CD4-positive, alpha-beta memory T cell (primary cell): ENCODE measurements at regions not wholly inside any gene's neighbourhood (a gene's known extent, or its start where the extent isn't known, plus 50 kb on each side); places are given as distances from the start of the nearest gene placed in this dataset.

Experiments
- CTCF ChIA-PET: fragments of 350-600 bp; sonication (Branson Sonifier 250); formaldehyde crosslinking; loops from one replicate; lab custom pipeline; 2021; ENCODE audit warnings: inconsistent platforms; ENCODE audit not compliant: partially characterized antibody; lab: Charles Lee
- POLR2A ChIA-PET: fragments of 350-600 bp; sonication (Branson Sonifier 250); formaldehyde crosslinking; loops from one replicate; lab custom pipeline; 2021; ENCODE audit not compliant: partially characterized antibody; lab: Charles Lee
- DNase-seq, 5 donors: peaks; one replicate each; pipeline versions ENCODE4 v3.0.0 to v3.0.0-alpha.2; 2020 to 2022; ENCODE audit warnings: mixed read lengths in 1 of 5
- H3K27ac ChIP-seq: one replicate; pipeline ENCODE4 v1.7.0; 2013; ENCODE audit warnings: low read depth, low read length
- H3K27me3 ChIP-seq: 2 replicates; pipeline ENCODE4 v1.7.0; 2013; ENCODE audit warnings: mild to moderate bottlenecking, low read length, moderate library complexity; ENCODE audit not compliant: insufficient read depth
- H3K36me3 ChIP-seq: 2 replicates; pipeline ENCODE4 v1.7.0; 2013; ENCODE audit warnings: mild to moderate bottlenecking, low read length, moderate library complexity; ENCODE audit not compliant: insufficient read depth
- H3K4me1 ChIP-seq: 2 replicates; pipeline ENCODE4 v1.7.0; 2013; ENCODE audit warnings: mild to moderate bottlenecking, low read length, moderate library complexity; ENCODE audit not compliant: insufficient read depth
- H3K4me3 ChIP-seq, 2 donors: one replicate each; pipeline ENCODE4 v1.7.0; 2013; ENCODE audit warnings: low read length in 2 of 2, mild to moderate bottlenecking in 1 of 2
- H3K9me3 ChIP-seq, 2 donors: one replicate each; pipeline ENCODE4 v1.7.0; 2013; ENCODE audit warnings: low read length in 2 of 2, control low read depth in 1 of 2; ENCODE audit not compliant: control insufficient read depth in 1 of 2
- H3K27ac Mint-ChIP-seq, 7 donors: one replicate each; pipeline ENCODE4 v1.8.0; 2020 to 2021; ENCODE audit warnings: mixed read lengths in 7 of 7, mild to moderate bottlenecking in 6 of 7, inconsistent platforms in 3 of 7, moderate library complexity in 3 of 7
- H3K27me3 Mint-ChIP-seq, 2 donors: one replicate each; pipeline ENCODE4 v1.8.0; 2020 to 2021; ENCODE audit warnings: mixed read lengths in 2 of 2
- H3K36me3 Mint-ChIP-seq, 2 donors: one replicate each; pipeline ENCODE4 v1.8.0; 2020 to 2021; ENCODE audit warnings: mixed read lengths in 2 of 2, inconsistent platforms in 1 of 2, mild to moderate bottlenecking in 1 of 2
- H3K4me1 Mint-ChIP-seq, 4 donors: one replicate each; pipeline ENCODE4 v1.8.0; 2020 to 2021; ENCODE audit warnings: mixed read lengths in 4 of 4, mild to moderate bottlenecking in 1 of 4
- H3K4me3 Mint-ChIP-seq, 8 donors: one replicate each; pipeline ENCODE4 v1.8.0; 2020 to 2021; ENCODE audit warnings: mixed read lengths in 8 of 8, mild to moderate bottlenecking in 7 of 8, moderate library complexity in 6 of 8, inconsistent platforms in 3 of 8
- H3K9me3 Mint-ChIP-seq, 8 donors: one replicate each; pipeline ENCODE4 v1.8.0; 2020 to 2021; ENCODE audit warnings: mixed read lengths in 8 of 8, mild to moderate bottlenecking in 5 of 8, inconsistent platforms in 3 of 8, moderate library complexity in 1 of 8
- intact Hi-C: fragments of 100-400 bp; cut with micrococcal nuclease; formaldehyde crosslinking; loops from one replicate; pipeline ENCODE4 v1.15.1; 2023

- Histone ChIP-seq H3K9me3 (no peaks in the 10 kb centered on the region), H3K27me3 (no peaks in the 10 kb centered on the region)
- POLR2A ChIA-PET = no interaction called here
Observed at GRCh38 chr4:24743206-24743605, 52.2 kb upstream of the SOD3 start.

GRCh38 chr4:24743927-24744326 is 51.4 kb upstream of the SOD3 start:
- peaks cover 2 to 3% of the 10 kb centered on the region in 2 donors for H3K27me3 Mint-ChIP-seq
- no peak overlapping the region for H3K27ac Mint-ChIP-seq
- Histone ChIP-seq H3K27me3 (no peaks in the 10 kb centered on the region), H3K4me1 (no peaks in the 10 kb centered on the region), H3K27ac (no peak overlapping the region), H3K4me3 (no peak overlapping the region), H3K9me3 (no peaks in the 10 kb centered on the region), H3K36me3 (no peaks in the 10 kb centered on the region)
- H3K36me3 Mint-ChIP-seq = no peaks in the 10 kb centered on the region
- no peak for DNase-seq
- ChIA-PET POLR2A (no interaction called here), CTCF (no interaction called here)
- no peak overlapping the region for H3K4me3 Mint-ChIP-seq
- H3K9me3 Mint-ChIP-seq = peaks cover 0 to 3% (median 0%) of the 10 kb centered on the region in 8 donors
- no peaks in the 10 kb centered on the region for H3K4me1 Mint-ChIP-seq
- intact Hi-C loops = no loop called here

More at GRCh38 chr4:24743206-24743605, 52.2 kb upstream of the SOD3 start:
- DNase-seq = no peak
- CTCF ChIA-PET = no interaction called here
- intact Hi-C loops = no loop called here
- H3K27ac ChIP-seq = no peak overlapping the region
- H3K4me1 ChIP-seq = no peaks in the 10 kb centered on the region
- H3K27ac Mint-ChIP-seq = peak overlapping the region in 1 of 7 donors; percentile 49
- H3K36me3 Mint-ChIP-seq = no peaks in the 10 kb centered on the region
- peaks cover 3 to 4% of the 10 kb centered on the region in 2 donors for H3K27me3 Mint-ChIP-seq
- no peak overlapping the region for H3K4me3 ChIP-seq
- H3K9me3 Mint-ChIP-seq = peaks cover 0 to 5% (median 3%) of the 10 kb centered on the region in 8 donors
- no peaks in the 10 kb centered on the region for H3K4me1 Mint-ChIP-seq
- H3K4me3 Mint-ChIP-seq = no peak overlapping the region
- no peaks in the 10 kb centered on the region for H3K36me3 ChIP-seq

GRCh38 chr4:24745172-24745895 is 50.0 kb upstream of the SOD3 start:
- H3K27me3 ChIP-seq = no peaks in the 10 kb centered on the region
- CTCF ChIA-PET = no interaction called here
- H3K9me3 Mint-ChIP-seq = peaks cover 0 to 3% (median 0%) of the 10 kb centered on the region in 8 donors
- intact Hi-C loops = no loop called here
- no peaks in the 10 kb centered on the region for H3K4me1 ChIP-seq
- H3K4me3 ChIP-seq = no peak overlapping the region
- no peaks in the 10 kb centered on the region for H3K36me3 ChIP-seq
- H3K27me3 Mint-ChIP-seq = peaks cover 2 to 3% of the 10 kb centered on the region in 2 donors
- H3K9me3 ChIP-seq = no peaks in the 10 kb centered on the region
- H3K27ac ChIP-seq = no peak overlapping the region
- H3K4me1 Mint-ChIP-seq = no peaks in the 10 kb centered on the region
- H3K36me3 Mint-ChIP-seq = no peaks in the 10 kb centered on the region
- no peak overlapping the region for H3K4me3 Mint-ChIP-seq
- POLR2A ChIA-PET = no interaction called here
- DNase-seq = no peak
- no peak overlapping the region for H3K27ac Mint-ChIP-seq
